Loucy (cell line): ENCODE measurements at regions not wholly inside any gene's neighbourhood (a gene's known extent, or its start where the extent isn't known, plus 50 kb on each side); places are given as distances from the start of the nearest gene placed in this dataset.

Source experiments
- EZH2phosphoT487 ChIP-seq: fragments of 200-600 bp; IDR thresholded peaks from 2 replicates; pipeline ENCODE4 v1.6.1; 2018; ENCODE audit warnings: antibody characterized with exemption, mild to moderate bottlenecking, moderate library complexity, borderline replicate concordance
- TF ChIP-seq, protein P1 (sequence below): fragments of 200-600 bp; sonication (generic); conservative IDR thresholded peaks from 2 replicates; pipeline ENCODE4 v1.5.1; 2014; ENCODE audit warnings: mild to moderate bottlenecking, antibody characterized with exemption, low read length

DNA sequence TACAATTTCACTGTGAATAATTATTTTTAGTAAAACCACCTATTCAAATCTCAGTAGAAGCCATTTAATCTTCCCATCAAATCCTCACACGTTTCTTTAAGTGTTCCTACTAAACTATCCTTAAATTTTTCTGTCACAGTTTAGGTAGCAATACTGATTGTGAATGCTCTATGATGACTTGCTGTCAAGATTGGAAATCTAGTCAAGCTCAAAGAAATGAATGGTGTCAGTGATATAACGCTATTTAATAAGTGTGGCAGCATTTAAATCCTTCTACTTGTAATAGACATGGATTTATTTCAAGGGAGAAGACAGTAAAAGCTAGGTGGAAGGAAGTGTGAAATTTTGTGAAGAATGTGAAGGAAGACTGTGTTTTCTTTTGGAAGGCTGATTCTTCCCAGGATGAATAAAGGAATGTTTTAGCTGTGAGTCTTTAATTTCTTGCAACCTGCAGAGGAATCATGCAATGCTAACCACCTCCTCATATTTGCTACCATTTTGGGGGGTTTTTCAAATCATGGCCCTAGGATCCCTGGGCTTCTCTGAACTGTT, 936.7 kb upstream of the NEGR1 start:
- TF ChIP-seq, protein P1, sequence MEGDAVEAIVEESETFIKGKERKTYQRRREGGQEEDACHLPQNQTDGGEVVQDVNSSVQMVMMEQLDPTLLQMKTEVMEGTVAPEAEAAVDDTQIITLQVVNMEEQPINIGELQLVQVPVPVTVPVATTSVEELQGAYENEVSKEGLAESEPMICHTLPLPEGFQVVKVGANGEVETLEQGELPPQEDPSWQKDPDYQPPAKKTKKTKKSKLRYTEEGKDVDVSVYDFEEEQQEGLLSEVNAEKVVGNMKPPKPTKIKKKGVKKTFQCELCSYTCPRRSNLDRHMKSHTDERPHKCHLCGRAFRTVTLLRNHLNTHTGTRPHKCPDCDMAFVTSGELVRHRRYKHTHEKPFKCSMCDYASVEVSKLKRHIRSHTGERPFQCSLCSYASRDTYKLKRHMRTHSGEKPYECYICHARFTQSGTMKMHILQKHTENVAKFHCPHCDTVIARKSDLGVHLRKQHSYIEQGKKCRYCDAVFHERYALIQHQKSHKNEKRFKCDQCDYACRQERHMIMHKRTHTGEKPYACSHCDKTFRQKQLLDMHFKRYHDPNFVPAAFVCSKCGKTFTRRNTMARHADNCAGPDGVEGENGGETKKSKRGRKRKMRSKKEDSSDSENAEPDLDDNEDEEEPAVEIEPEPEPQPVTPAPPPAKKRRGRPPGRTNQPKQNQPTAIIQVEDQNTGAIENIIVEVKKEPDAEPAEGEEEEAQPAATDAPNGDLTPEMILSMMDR, result no peak
- no peak for TF ChIP-seq EZH2phosphoT487
